ENCODE measurements at regions not wholly inside any gene's neighbourhood (a gene's known extent, or its start where the extent isn't known, plus 50 kb on each side); places are given as distances from the start of the nearest gene placed in this dataset.

DNA sequence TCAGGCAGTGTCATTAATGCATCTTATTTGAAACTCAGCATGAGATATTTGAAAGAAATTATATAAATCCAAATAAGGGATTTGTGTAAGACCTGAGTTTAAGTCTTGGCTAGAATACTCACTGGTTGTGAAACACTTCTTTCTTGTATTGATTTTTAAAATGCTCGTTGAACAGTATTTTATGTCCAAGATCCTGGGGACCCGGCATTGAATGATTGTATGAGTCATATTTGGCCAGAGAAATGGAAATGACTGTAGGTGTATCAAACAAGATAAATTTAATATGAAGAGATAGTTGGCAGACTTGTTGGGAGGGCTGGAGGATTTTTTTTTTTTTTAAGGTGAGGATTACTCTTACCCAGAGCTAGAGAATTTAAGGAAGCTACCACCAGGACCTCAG, 606.1 kb upstream of the CPEB2 start:
- Histone ChIP-seq H3K4me3 (no peak overlapping the region), H3K27me3 (no peaks in the 10 kb centered on the region), H3K27ac (replicated peaks in 1 of 4) (no peak overlapping the region), H3K36me3 (no peaks in the 10 kb centered on the region), H3K4me1 (peaks cover 0 to 4% (median 2%) of the 10 kb centered on the region in 4 donors), H3K9me3 (no peaks in the 10 kb centered on the region)
- intact Hi-C loops (cut with DNase I), result no loop called here
- no peak for DNase-seq (ENCODE audit: extremely low spot score)
- WGBS, result 48% methylated on average over 2 of the region's 2 CpGs
- TF ChIP-seq, protein P1, sequence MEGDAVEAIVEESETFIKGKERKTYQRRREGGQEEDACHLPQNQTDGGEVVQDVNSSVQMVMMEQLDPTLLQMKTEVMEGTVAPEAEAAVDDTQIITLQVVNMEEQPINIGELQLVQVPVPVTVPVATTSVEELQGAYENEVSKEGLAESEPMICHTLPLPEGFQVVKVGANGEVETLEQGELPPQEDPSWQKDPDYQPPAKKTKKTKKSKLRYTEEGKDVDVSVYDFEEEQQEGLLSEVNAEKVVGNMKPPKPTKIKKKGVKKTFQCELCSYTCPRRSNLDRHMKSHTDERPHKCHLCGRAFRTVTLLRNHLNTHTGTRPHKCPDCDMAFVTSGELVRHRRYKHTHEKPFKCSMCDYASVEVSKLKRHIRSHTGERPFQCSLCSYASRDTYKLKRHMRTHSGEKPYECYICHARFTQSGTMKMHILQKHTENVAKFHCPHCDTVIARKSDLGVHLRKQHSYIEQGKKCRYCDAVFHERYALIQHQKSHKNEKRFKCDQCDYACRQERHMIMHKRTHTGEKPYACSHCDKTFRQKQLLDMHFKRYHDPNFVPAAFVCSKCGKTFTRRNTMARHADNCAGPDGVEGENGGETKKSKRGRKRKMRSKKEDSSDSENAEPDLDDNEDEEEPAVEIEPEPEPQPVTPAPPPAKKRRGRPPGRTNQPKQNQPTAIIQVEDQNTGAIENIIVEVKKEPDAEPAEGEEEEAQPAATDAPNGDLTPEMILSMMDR (IDR thresholded peaks at IDR 0.05), result no peak
- no peak for TF ChIP-seq EP300 (IDR thresholded peaks at IDR 0.05)
- TF ChIP-seq POLR2AphosphoS5 (IDR thresholded peaks at IDR 0.05), result no peak
- TF ChIP-seq POLR2A (IDR thresholded peaks at IDR 0.05; ENCODE audit: low read depth), result no peak

DNA sequence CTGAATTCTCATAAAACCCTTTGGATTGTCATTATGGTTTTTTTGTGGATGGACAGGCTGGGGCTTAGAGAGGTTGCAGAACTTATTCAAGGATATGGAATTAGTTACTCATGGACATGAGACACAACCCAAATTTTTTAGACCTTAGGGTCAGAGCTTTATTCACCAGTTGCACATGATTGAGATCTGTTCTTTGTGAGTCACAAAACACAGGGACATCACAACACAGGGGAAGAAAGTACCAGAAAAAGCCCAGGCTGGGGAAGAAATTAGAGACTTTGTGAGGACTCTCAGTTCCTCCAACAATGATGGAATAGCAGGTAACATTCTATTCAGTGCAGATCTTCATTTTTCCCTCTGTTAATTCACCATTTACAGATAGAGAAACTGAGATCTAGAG, 602.4 kb upstream of the CPEB2 start:
- no peaks in the 10 kb centered on the region for H3K9me3 ChIP-seq
- TF ChIP-seq POLR2A (IDR thresholded peaks at IDR 0.05; ENCODE audit: low read depth), result no peak
- TF ChIP-seq, protein P1 (IDR thresholded peaks at IDR 0.05), result no peak
- TF ChIP-seq EP300 (IDR thresholded peaks at IDR 0.05), result no peak
- no peak for TF ChIP-seq POLR2AphosphoS5 (IDR thresholded peaks at IDR 0.05)
- DNase-seq (ENCODE audit: extremely low spot score), result no peak
- no peak overlapping the region for H3K27ac ChIP-seq (replicated peaks in 1 of 4)
- intact Hi-C loops (cut with DNase I), result no loop called here
- H3K4me1 ChIP-seq, result peaks cover 0 to 12% (median 8%) of the 10 kb centered on the region in 4 donors
- H3K36me3 ChIP-seq, result no peaks in the 10 kb centered on the region
- H3K27me3 ChIP-seq, result no peaks in the 10 kb centered on the region
- no peak overlapping the region for H3K4me3 ChIP-seq

DNA sequence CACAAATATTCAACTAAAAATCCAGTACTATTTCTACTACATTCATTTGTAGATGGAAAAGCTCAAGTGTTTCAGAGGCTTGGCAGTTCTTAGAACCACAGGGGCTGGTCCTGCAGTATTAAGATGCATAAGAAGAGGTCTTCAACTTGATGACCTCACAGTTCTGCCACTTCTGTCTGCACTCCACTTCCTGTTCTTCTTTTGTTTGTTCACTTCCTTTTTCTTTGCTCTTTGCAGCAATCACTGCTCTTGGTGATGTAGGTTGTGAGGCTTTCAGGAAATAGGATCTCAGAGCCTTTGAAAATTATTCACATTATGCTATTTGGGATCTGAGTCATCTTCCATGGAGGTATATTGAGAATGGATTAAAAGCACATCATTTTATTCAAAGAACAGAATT, 602.0 kb upstream of the CPEB2 start:
- Histone ChIP-seq H3K36me3 (no peaks in the 10 kb centered on the region), H3K4me3 (no peak overlapping the region), H3K4me1 (peaks cover 0 to 16% (median 12%) of the 10 kb centered on the region in 4 donors), H3K9me3 (no peaks in the 10 kb centered on the region), H3K27me3 (no peaks in the 10 kb centered on the region), H3K27ac (replicated peaks in 1 of 4) (no peak overlapping the region)
- intact Hi-C loops (cut with DNase I), result no loop called here
- DNase-seq (ENCODE audit: extremely low spot score), result no peak
- TF ChIP-seq, protein P1 (IDR thresholded peaks at IDR 0.05), result no peak
- no peak for TF ChIP-seq EP300 (IDR thresholded peaks at IDR 0.05)
- no peak for TF ChIP-seq POLR2A (IDR thresholded peaks at IDR 0.05; ENCODE audit: low read depth)
- TF ChIP-seq POLR2AphosphoS5 (IDR thresholded peaks at IDR 0.05), result no peak

DNA sequence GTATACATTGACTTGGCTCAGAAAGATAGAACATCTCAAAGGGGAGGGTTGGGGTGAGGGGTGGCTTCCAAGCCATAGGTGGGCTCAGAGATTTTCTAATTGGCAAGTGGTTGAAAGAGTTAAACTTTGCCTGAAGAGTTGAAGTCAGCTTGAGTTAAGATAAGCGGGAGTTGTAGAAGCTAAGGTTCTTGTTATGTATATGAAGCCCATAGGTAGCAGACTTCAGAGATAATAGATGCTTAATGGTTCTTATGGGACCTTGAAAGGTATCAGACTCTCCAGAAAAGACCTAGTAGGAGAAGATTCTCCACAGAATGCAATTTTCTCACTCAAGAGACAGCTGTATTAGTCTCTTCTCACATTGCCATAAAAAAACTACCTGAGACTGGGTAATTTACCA, 599.1 kb upstream of the CPEB2 start:
- intact Hi-C loops (cut with DNase I), result no loop called here
- 86% methylated on average over 1 of the region's 1 CpG for WGBS

DNA sequence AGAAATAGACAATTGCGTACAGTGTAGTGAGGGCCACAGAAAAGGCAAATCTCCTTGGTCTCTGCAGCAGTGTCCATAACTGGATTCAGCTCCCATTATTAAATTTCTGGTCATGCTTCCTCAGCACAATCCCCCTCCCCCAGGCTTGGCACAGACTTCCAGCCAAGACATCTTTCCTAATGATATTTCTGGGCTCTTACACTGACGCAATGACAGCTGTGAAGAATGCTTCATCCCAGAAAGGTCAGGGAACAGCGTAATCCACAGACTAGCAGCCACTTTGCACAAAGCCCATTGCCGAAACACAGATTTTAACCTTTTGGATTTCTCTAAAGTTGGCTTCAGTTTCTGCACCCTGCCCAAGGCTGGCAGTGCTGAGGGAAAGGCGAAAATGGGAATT, 597.6 kb upstream of the CPEB2 start:
- H3K27me3 ChIP-seq, result no peaks in the 10 kb centered on the region
- peaks cover 0 to 21% (median 17%) of the 10 kb centered on the region in 4 donors for H3K4me1 ChIP-seq
- WGBS, result 49% methylated on average over 5 of the region's 5 CpGs
- TF ChIP-seq EP300 (IDR thresholded peaks at IDR 0.05), result no peak
- no peak for TF ChIP-seq POLR2AphosphoS5 (IDR thresholded peaks at IDR 0.05)
- TF ChIP-seq POLR2A (IDR thresholded peaks at IDR 0.05; ENCODE audit: low read depth), result no peak
- TF ChIP-seq, protein P1 (IDR thresholded peaks at IDR 0.05), result no peak
- intact Hi-C loops (cut with DNase I), result no loop called here
- no peaks in the 10 kb centered on the region for H3K36me3 ChIP-seq
- no peaks in the 10 kb centered on the region for H3K9me3 ChIP-seq
- no peak overlapping the region for H3K27ac ChIP-seq (replicated peaks in 1 of 4)
- H3K4me3 ChIP-seq, result no peak overlapping the region
- DNase-seq (ENCODE audit: extremely low spot score), result no peak

More for the DNA sequence above, 599.1 kb upstream of the CPEB2 start:
- H3K4me3 ChIP-seq, result no peak overlapping the region
- no peak for DNase-seq (ENCODE audit: extremely low spot score)
- H3K9me3 ChIP-seq, result no peaks in the 10 kb centered on the region
- no peak for TF ChIP-seq EP300 (IDR thresholded peaks at IDR 0.05)
- TF ChIP-seq, protein P1 (IDR thresholded peaks at IDR 0.05), result no peak
- TF ChIP-seq POLR2A (IDR thresholded peaks at IDR 0.05; ENCODE audit: low read depth), result no peak
- TF ChIP-seq POLR2AphosphoS5 (IDR thresholded peaks at IDR 0.05), result no peak
- no peaks in the 10 kb centered on the region for H3K36me3 ChIP-seq
- H3K27me3 ChIP-seq, result no peaks in the 10 kb centered on the region
- no peak overlapping the region for H3K27ac ChIP-seq (replicated peaks in 1 of 4)
- H3K4me1 ChIP-seq, result peaks cover 0 to 21% (median 17%) of the 10 kb centered on the region in 4 donors

All from esophagus muscularis mucosa (tissue), 4 donors.